Activated B cell treated with CpG ODN at 0.5 μM for 24 hours (primary cell): ENCODE measurements at regions not wholly inside any gene's neighbourhood (a gene's known extent, or its start where the extent isn't known, plus 50 kb on each side); places are given as distances from the start of the nearest gene placed in this dataset.

Experiments used
- ATAC-seq: fragments of 200-7000 bp; cut with Tn5 transposase; one replicate; pipeline ENCODE4 v1.10.0; 2021; ENCODE audit warnings: low read depth, mild to moderate bottlenecking, moderate library complexity
- CTCF ChIA-PET: fragments of 350-600 bp; sonication (Branson Sonifier 250); formaldehyde crosslinking; loops from one replicate; lab custom pipeline; 2021; ENCODE audit warnings: antibody characterized with exemption; lab: Charles Lee
- POLR2A ChIA-PET: fragments of 350-600 bp; sonication (Branson Sonifier 250); formaldehyde crosslinking; loops from one replicate; lab custom pipeline; 2021; ENCODE audit warnings: antibody characterized with exemption; lab: Charles Lee
- DNase-seq: peaks from one replicate; pipeline ENCODE4 v3.0.0; 2022
- H3K27ac Mint-ChIP-seq: one replicate; pipeline ENCODE4 v1.8.0; 2020; ENCODE audit warnings: mixed read lengths
- H3K27me3 Mint-ChIP-seq: one replicate; pipeline ENCODE4 v1.8.0; 2021; ENCODE audit warnings: mixed read lengths
- H3K36me3 Mint-ChIP-seq: one replicate; pipeline ENCODE4 v1.8.0; 2021; ENCODE audit warnings: low read depth, mixed read lengths
- H3K4me1 Mint-ChIP-seq: one replicate; pipeline ENCODE4 v1.8.0; 2021; ENCODE audit warnings: mixed read lengths
- H3K4me3 Mint-ChIP-seq: one replicate; pipeline ENCODE4 v1.8.0; 2020; ENCODE audit warnings: mild to moderate bottlenecking, mixed read lengths
- H3K9me3 Mint-ChIP-seq: one replicate; pipeline ENCODE4 v1.8.0; 2020; ENCODE audit warnings: mixed read lengths
- CTCF ChIP-seq: fragments of 200-600 bp; IDR thresholded peaks from one replicate; pipeline ENCODE4 v1.8.0; 2022; ENCODE audit warnings: antibody characterized with exemption, mild to moderate bottlenecking
- intact Hi-C: fragments of 100-400 bp; cut with micrococcal nuclease; formaldehyde crosslinking; loops from one replicate; pipeline ENCODE4 v1.15.1; 2024

- TF ChIP-seq CTCF = no peak
- H3K4me3 Mint-ChIP-seq = no peak overlapping the region
- H3K4me1 Mint-ChIP-seq = no peaks in the 10 kb centered on the region
- no peaks in the 10 kb centered on the region for H3K36me3 Mint-ChIP-seq
- ATAC-seq (no peak), DNase-seq (no peak)
- ChIA-PET POLR2A (no interaction called here), CTCF (no interaction called here)
- peaks cover 2% of the 10 kb centered on the region for H3K27me3 Mint-ChIP-seq
- H3K27ac Mint-ChIP-seq = no peak overlapping the region
- intact Hi-C loops = no loop called here
- H3K9me3 Mint-ChIP-seq = peaks cover 5% of the 10 kb centered on the region
These were observed 569.3 kb downstream of the TBC1D22A start for GRCh38 chr22:47331750-47332149.

- no peaks in the 10 kb centered on the region for H3K4me1 Mint-ChIP-seq
- no peaks in the 10 kb centered on the region for H3K36me3 Mint-ChIP-seq
- H3K27ac Mint-ChIP-seq = no peak overlapping the region
- no peak for TF ChIP-seq CTCF
- ChIA-PET CTCF (no interaction called here), POLR2A (no interaction called here)
- ATAC-seq = no peak
- no peak for DNase-seq
- intact Hi-C loops = no loop called here
- H3K9me3 Mint-ChIP-seq = no peaks in the 10 kb centered on the region
- H3K4me3 Mint-ChIP-seq = no peak overlapping the region
- peaks cover 2% of the 10 kb centered on the region for H3K27me3 Mint-ChIP-seq
These were observed 567.5 kb downstream of the TBC1D22A start for GRCh38 chr22:47329727-47330650.

- DNase-seq (no peak), ATAC-seq (no peak)
- Mint-ChIP-seq H3K27me3 (peaks cover 2% of the 10 kb centered on the region), H3K36me3 (no peaks in the 10 kb centered on the region), H3K4me1 (no peaks in the 10 kb centered on the region), H3K4me3 (no peak overlapping the region), H3K27ac (no peak overlapping the region), H3K9me3 (no peaks in the 10 kb centered on the region)
- intact Hi-C loops = no loop called here
- no peak for TF ChIP-seq CTCF
- ChIA-PET CTCF (no interaction called here), POLR2A (no interaction called here)
These were observed 566.2 kb downstream of the TBC1D22A start for GRCh38 chr22:47328550-47329243.

GRCh38 chr22:47327241-47327640 lies 564.8 kb downstream of the TBC1D22A start:
- Mint-ChIP-seq H3K9me3 (no peaks in the 10 kb centered on the region), H3K27ac (no peak overlapping the region), H3K4me3 (no peak overlapping the region), H3K4me1 (no peaks in the 10 kb centered on the region), H3K36me3 (no peaks in the 10 kb centered on the region), H3K27me3 (no peaks in the 10 kb centered on the region)
- DNase-seq = no peak
- ChIA-PET CTCF (no interaction called here), POLR2A (no interaction called here)
- no peak for ATAC-seq
- TF ChIP-seq CTCF = no peak
- intact Hi-C loops = no loop called here

- no peaks in the 10 kb centered on the region for H3K9me3 Mint-ChIP-seq
- H3K4me1 Mint-ChIP-seq = no peaks in the 10 kb centered on the region
- H3K27ac Mint-ChIP-seq = no peak overlapping the region
- TF ChIP-seq CTCF = no peak
- CTCF ChIA-PET = no interaction called here
- no peak for DNase-seq
- no peak for ATAC-seq
- H3K27me3 Mint-ChIP-seq = no peaks in the 10 kb centered on the region
- POLR2A ChIA-PET = no interaction called here
- intact Hi-C loops = no loop called here
- no peaks in the 10 kb centered on the region for H3K36me3 Mint-ChIP-seq
- H3K4me3 Mint-ChIP-seq = no peak overlapping the region
These were observed 562.8 kb downstream of the TBC1D22A start for GRCh38 chr22:47325249-47325648.
